Large intestine (tissue), 3 donors: ENCODE measurements at regions not wholly inside any gene's neighbourhood (a gene's known extent, or its start where the extent isn't known, plus 50 kb on each side); places are given as distances from the start of the nearest gene placed in this dataset.

Source experiments
- DNase-seq, 2 donors: peaks; one replicate each; pipeline versions ENCODE4 v3.0.0 to v3.0.0-alpha.2; 2013
- H3K27ac ChIP-seq: one replicate; pipeline ENCODE4 v1.5.1; 2013; ENCODE audit warnings: low read length
- H3K27me3 ChIP-seq: 2 replicates; pipeline ENCODE4 v1.6.1; 2013; ENCODE audit warnings: low read length; ENCODE audit not compliant: control insufficient read depth, insufficient read depth
- H3K36me3 ChIP-seq: 2 replicates; pipeline ENCODE4 v1.6.1; 2013; ENCODE audit warnings: low read length; ENCODE audit not compliant: control insufficient read depth, insufficient read depth
- H3K4me1 ChIP-seq: one replicate; pipeline ENCODE4 v1.6.1; 2013; ENCODE audit warnings: low read length; ENCODE audit not compliant: control insufficient read depth, insufficient read depth
- H3K4me3 ChIP-seq: one replicate; pipeline ENCODE4 v1.5.1; 2013; ENCODE audit warnings: low read length
- H3K9me3 ChIP-seq: one replicate; pipeline ENCODE4 v1.6.1; 2013; ENCODE audit warnings: mild to moderate bottlenecking, low read depth, low read length, moderate library complexity; ENCODE audit not compliant: control insufficient read depth
- WGBS: methylation state at CpG from one replicate; pipeline ENCODE4 v1.1.5; 2013; ENCODE audit warnings: low lambda C conversion rate; ENCODE audit not compliant: insufficient coverage; 5-methylcytosine and 5-hydroxymethylcytosine counted together

DNA sequence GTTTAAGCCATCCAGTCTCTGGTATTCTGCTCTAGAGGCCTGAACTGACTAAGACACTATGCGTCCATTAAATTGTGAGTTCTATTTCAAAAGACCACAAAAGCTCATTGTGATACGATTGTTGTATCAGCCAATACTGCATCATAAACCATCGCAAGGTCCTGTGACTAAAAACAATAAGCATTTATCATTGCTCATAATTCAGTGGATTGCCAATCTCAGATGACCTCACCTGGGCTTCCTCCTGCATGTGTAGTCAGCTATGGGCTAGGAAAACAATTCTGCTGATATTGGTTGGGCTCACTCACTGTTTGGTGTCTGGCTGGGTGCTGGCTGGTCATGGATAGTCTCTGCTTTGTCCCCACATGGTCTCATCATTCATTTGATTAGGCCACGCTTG is 592.7 kb upstream of the BTBD3 start:
- DNase-seq = no peak
- Histone ChIP-seq H3K4me3 (no peak overlapping the region), H3K36me3 (no peaks in the 10 kb centered on the region), H3K9me3 (peaks cover 5% of the 10 kb centered on the region), H3K27me3 (no peaks in the 10 kb centered on the region), H3K4me1 (no peaks in the 10 kb centered on the region), H3K27ac (no peak overlapping the region)
- WGBS = no CpG with 5 or more reads among the region's 4 CpGs

- Histone ChIP-seq H3K36me3 (no peaks in the 10 kb centered on the region), H3K4me3 (no peak overlapping the region), H3K9me3 (no peaks in the 10 kb centered on the region), H3K4me1 (no peaks in the 10 kb centered on the region), H3K27me3 (no peaks in the 10 kb centered on the region), H3K27ac (no peak overlapping the region)
- WGBS = 95% methylated on average over 3 of the region's 8 CpGs
- DNase-seq = no peak
Measured at GRCh38 chr20:11328839-11329238, 588.9 kb upstream of the BTBD3 start.

DNA sequence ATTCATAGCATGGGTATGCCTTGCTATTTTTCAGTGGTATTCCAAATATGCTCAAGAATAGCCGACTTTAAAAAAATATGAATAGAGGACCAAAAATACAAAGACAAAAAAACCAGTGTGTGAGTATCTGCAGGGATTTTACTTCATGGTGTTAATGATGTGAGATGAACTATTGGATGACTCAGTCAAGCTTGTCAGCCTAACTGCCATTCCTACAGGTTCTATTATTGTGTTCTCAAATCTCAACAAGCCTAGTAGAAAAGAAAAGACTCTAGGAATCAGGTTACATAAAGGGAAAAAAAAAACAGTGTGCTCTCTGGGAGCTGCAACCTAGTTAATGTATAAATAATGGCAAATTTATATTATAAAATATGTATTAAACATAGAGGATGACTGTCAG is 588.4 kb upstream of the BTBD3 start:
- WGBS = 100% methylated on average over 1 of the region's 1 CpG
- H3K9me3 ChIP-seq = no peaks in the 10 kb centered on the region
- H3K4me3 ChIP-seq = no peak overlapping the region
- no peaks in the 10 kb centered on the region for H3K36me3 ChIP-seq
- H3K27ac ChIP-seq = no peak overlapping the region
- H3K27me3 ChIP-seq = no peaks in the 10 kb centered on the region
- H3K4me1 ChIP-seq = no peaks in the 10 kb centered on the region
- no peak for DNase-seq

DNA sequence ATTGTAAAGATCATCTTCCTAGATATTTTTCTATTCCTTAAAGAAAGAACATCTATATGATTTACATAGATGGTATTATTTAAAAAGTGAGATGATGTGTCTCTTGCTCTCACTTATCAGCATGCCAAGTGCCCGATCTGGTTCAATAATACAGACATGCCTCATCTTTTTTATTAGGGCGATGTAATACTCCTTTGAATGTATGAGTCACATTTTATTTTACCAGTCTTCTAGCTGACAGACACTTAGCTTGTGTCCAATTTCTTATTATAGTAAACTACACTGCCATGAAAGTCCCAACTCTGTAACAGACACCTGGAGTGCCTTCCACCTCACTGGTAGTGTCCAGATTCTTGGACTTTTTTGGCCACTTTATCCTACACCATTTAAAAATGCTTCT is 586.6 kb upstream of the BTBD3 start:
- WGBS = 100% methylated on average over 1 of the region's 2 CpGs

DNA sequence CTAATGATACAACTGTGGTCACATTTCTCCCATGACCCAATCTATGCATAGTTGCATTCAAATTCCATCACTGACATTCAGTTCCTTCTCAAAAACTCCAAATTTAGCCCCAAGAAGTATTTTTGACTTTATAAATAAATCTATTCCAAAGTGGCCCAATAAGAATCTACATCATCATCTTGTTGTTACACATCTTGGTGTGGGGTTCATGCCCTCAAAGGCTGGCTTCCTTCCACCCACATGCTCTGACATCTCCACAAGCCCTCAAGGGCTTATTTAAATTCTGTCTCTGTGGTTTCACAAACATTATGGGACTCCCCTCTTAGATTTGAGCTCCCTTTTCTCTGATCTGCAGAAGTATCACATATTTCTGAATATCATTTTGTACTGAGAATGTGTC is 585.3 kb upstream of the BTBD3 start:
- Histone ChIP-seq H3K27ac (no peak overlapping the region), H3K9me3 (no peaks in the 10 kb centered on the region), H3K36me3 (no peaks in the 10 kb centered on the region), H3K4me3 (no peak overlapping the region), H3K27me3 (no peaks in the 10 kb centered on the region), H3K4me1 (no peaks in the 10 kb centered on the region)
- DNase-seq = no peak

More for the DNA sequence above, 586.6 kb upstream of the BTBD3 start:
- Histone ChIP-seq H3K9me3 (no peaks in the 10 kb centered on the region), H3K27ac (no peak overlapping the region), H3K4me3 (no peak overlapping the region), H3K27me3 (no peaks in the 10 kb centered on the region), H3K36me3 (no peaks in the 10 kb centered on the region), H3K4me1 (no peaks in the 10 kb centered on the region)
- DNase-seq = no peak

DNA sequence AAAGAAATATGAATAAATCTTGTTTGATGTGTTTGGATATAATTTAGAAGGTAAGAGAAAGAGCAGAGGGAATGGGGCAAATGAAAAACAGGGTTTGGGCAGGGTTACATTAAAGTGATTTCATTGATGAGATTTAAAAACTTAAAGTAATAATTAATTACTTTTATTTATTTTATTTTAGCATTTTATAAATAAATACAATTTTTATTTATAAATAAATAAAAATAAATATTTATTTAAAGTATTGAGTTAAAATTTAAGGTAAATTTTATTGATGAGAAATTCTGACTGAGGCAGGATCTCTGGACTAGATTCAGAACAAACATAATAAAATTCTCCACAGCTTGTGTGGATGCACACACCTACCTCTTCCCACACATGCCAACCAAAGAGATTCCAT is 584.1 kb upstream of the BTBD3 start:
- no peak overlapping the region for H3K27ac ChIP-seq
- H3K4me1 ChIP-seq = no peaks in the 10 kb centered on the region
- H3K36me3 ChIP-seq = no peaks in the 10 kb centered on the region
- no peaks in the 10 kb centered on the region for H3K27me3 ChIP-seq
- no peaks in the 10 kb centered on the region for H3K9me3 ChIP-seq
- H3K4me3 ChIP-seq = no peak overlapping the region
- no peak for DNase-seq

DNA sequence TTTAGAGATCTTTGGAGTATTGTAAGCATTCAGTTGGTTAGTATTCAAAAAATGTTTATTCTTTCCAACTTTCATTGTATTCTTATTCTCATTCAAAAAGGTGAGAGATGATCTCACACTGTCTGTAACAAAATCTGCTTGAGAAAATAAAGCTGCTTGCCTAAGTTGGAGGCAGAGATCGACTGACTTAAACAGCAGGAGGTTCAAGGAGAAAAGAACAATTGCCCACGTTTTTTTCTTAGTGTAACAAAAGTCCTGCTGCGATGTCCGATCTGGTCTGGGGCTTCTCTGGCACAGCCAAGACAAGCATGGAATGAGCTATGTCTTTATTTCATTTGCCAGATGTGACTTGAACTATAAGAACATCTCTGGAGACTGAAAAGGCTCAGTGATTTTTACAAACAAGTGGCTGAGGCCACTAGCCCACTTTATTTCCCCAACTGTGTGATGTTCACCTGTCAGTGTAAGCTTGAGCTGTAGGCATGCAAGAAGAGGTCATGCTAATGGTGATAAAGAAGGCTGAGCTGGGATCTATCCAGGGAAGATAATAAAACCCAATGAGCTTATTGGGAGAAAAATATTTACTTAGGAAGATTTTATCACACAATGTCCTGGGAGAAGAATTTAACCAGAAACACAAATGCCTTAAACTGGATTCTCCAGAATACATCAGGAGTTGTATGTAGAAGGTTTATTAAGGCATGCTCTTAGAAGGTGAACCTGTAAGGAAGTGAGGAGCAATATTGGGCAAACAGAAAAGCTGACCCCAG is 580.1 kb upstream of the BTBD3 start:
- H3K27ac ChIP-seq = peak overlapping the region; percentile 75
- no peaks in the 10 kb centered on the region for H3K27me3 ChIP-seq
- no peaks in the 10 kb centered on the region for H3K9me3 ChIP-seq
- H3K4me3 ChIP-seq = no peak overlapping the region
- H3K4me1 ChIP-seq = peaks cover 2% of the 10 kb centered on the region
- no peaks in the 10 kb centered on the region for H3K36me3 ChIP-seq
- DNase-seq = no peak
- 10% methylated on average over 2 of the region's 4 CpGs for WGBS

DNA sequence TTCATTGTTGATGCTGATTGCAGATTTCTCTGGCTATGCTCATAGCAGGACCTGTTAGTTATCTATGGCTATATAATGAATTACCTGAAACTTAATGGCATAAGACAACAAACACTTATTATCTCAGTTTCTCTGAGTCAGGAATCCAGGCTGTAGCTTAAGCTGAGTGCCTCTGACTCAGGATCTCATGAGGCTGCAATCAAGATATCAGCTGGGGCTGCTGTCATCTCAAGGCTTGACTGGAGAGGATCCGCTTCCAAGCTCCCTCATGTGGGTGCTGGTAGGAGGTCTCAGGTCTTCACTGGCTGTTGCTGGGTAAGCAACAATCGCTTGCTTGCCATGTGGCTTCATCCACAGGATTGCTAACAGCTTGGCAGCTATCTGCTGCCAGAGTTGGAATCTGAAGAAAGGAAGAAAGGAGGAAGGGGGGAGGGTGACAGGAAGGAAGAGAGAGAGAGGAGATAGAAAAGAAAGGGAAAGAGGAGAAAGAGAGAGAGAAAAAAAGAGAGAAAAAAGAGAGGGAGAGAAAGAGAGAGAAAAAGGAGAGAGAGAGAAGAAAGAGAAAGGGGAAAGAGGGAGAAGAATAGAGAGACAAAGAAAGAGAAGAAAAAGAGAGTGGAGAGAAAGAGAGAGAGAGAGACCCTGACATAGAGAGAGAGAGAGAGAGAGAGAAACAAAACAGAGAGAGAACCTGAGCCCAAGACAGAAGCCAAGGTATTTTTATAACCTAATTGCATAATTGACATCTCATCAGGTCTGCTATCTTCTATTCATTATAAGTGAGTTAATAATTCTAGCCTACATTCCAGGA is 579.0 kb upstream of the BTBD3 start:
- no peaks in the 10 kb centered on the region for H3K9me3 ChIP-seq
- H3K27ac ChIP-seq = peak overlapping the region; percentile 83
- no peaks in the 10 kb centered on the region for H3K27me3 ChIP-seq
- H3K36me3 ChIP-seq = no peaks in the 10 kb centered on the region
- no peak overlapping the region for H3K4me3 ChIP-seq
- DNase-seq = peak; percentile 83 to 84
- WGBS = no CpG with 5 or more reads among the region's 2 CpGs
- H3K4me1 ChIP-seq = peaks cover 2% of the 10 kb centered on the region

- no peaks in the 10 kb centered on the region for H3K36me3 ChIP-seq
- no peak overlapping the region for H3K4me3 ChIP-seq
- H3K9me3 ChIP-seq = peaks cover 2% of the 10 kb centered on the region
- DNase-seq = no peak
- H3K27me3 ChIP-seq = no peaks in the 10 kb centered on the region
- no peaks in the 10 kb centered on the region for H3K4me1 ChIP-seq
- H3K27ac ChIP-seq = no peak overlapping the region
Measured at GRCh38 chr20:11344939-11345338, 572.8 kb upstream of the BTBD3 start.

DNA sequence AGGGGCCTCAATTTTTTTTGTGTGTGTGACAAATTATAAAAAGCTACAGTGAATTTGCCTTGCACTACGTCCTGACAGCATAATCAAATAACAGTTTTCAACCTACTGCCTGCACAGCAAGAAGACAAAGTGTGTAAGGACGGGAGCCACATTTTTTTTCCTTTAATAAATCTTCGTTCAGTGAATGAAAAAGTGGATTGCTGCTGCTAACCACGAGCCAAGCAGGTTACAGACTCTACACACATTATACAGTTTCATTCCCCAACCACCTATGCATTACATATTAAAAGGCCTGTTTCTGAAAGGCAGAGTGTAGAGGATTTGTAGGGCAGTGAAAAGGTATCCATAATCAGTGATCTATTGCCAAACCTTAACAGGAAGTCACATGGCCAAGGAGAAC is 570.0 kb upstream of the BTBD3 start:
- Histone ChIP-seq H3K27ac (no peak overlapping the region), H3K4me3 (no peak overlapping the region), H3K27me3 (no peaks in the 10 kb centered on the region), H3K4me1 (no peaks in the 10 kb centered on the region), H3K9me3 (peaks cover 2% of the 10 kb centered on the region), H3K36me3 (no peaks in the 10 kb centered on the region)
- no peak for DNase-seq
- WGBS = no CpG with 5 or more reads among the region's 4 CpGs
